A549 (cell line): ENCODE measurements at regions not wholly inside any gene's neighbourhood (a gene's known extent, or its start where the extent isn't known, plus 50 kb on each side); places are given as distances from the start of the nearest gene placed in this dataset.

Experiments
- ATAC-seq, 2 experiments: fragments of 200-7000 bp in 1 of 2; fragments of >200 bp in 1 of 2; cut with Nextera tagmentation in 1 of 2; cut with Tn5 transposase in 1 of 2; 3 replicates each; pipeline versions ENCODE4 v1.8.0 to v1.9.1; 2018 to 2020; ENCODE audit warnings: mild to moderate bottlenecking in 1 of 2, moderate library complexity in 1 of 2
- CTCF ChIA-PET: fragments of 300-600 bp; sonication (Branson Sonifier 250); formaldehyde crosslinking; extraction: SDS; loops from one replicate; lab custom pipeline; 2021; ENCODE audit warnings: antibody characterized with exemption, inconsistent platforms; lab: Yijun Ruan, JAX
- POLR2A ChIA-PET: fragments of 350-600 bp; formaldehyde crosslinking; extraction: SDS; loops from one replicate; lab custom pipeline; 2021; ENCODE audit warnings: antibody characterized with exemption, inconsistent platforms; lab: Yijun Ruan, JAX
- DNase-seq, 2 experiments: peaks; one replicate each; pipeline versions ENCODE4 v3.0.0 to v3.0.0-alpha.2; 2011 to 2016; ENCODE audit warnings: low read depth in 1 of 2, low spot score in 1 of 2
- FAIRE-seq: peaks from 2 replicates; lab custom pipeline; 2011; peaks lifted over from hg19 to GRCh38; lab: Jason Lieb, UNC
- H3K27ac ChIP-seq, 2 experiments: fragments of >200 bp; sonication (Bioruptor Twin); formaldehyde crosslinking; 3 replicates each; pipeline ENCODE4 v1.5.1; 2016 to 2017
- H3K4me1 ChIP-seq: fragments of >200 bp; sonication (Bioruptor Twin); formaldehyde crosslinking; 3 replicates; pipeline ENCODE4 v1.6.1; 2016
- H3K4me2 ChIP-seq: fragments of >200 bp; sonication (Bioruptor Twin); formaldehyde crosslinking; 3 replicates; pipeline ENCODE4 v1.6.1; 2016
- H3K4me3 ChIP-seq: fragments of >200 bp; sonication (Bioruptor Twin); formaldehyde crosslinking; 3 replicates; pipeline ENCODE4 v1.5.1; 2016
- H3K9me3 ChIP-seq: fragments of >200 bp; sonication (Bioruptor Twin); formaldehyde crosslinking; 3 replicates; pipeline ENCODE4 v1.6.1; 2016
- BHLHE40 ChIP-seq: IDR thresholded peaks from 2 replicates; pipeline ENCODE4 v1.6.1; 2012; ENCODE audit warnings: low read depth, low read length, inconsistent platforms
- EHF ChIP-seq: fragments of 250-450 bp; sonication (Bioruptor Pico); IDR thresholded peaks from 2 replicates; pipeline ENCODE4 v1.5.0; 2020; ENCODE audit warnings: mild to moderate bottlenecking
- ESRRA ChIP-seq: fragments of 150-350 bp; IDR thresholded peaks from 2 replicates; pipeline ENCODE4 v1.6.1; 2014; ENCODE audit warnings: mild to moderate bottlenecking, low read length, borderline replicate concordance
- FOSB ChIP-seq: fragments of 250-450 bp; sonication (Bioruptor Pico); IDR thresholded peaks from 2 replicates; pipeline ENCODE4 v1.5.0; 2020; ENCODE audit warnings: mild to moderate bottlenecking, moderate library complexity
- FOSL2 ChIP-seq, 2 experiments: fragments of 450-650 bp in 1 of 2; fragments of >200 bp in 1 of 2; sonication (Bioruptor Twin) in 1 of 2; formaldehyde crosslinking; IDR thresholded peaks; 2 replicates each; pipeline versions ENCODE4 v1.5.0 to v1.6.1; 2016 to 2020; ENCODE audit warnings: mild to moderate bottlenecking in 1 of 2, moderate library complexity in 1 of 2
- HOXA7 ChIP-seq: fragments of 250-450 bp; sonication (Bioruptor Pico); IDR thresholded peaks from 2 replicates; pipeline ENCODE4 v1.5.0; 2020; ENCODE audit warnings: mild to moderate bottlenecking, moderate library complexity
- HOXB13 ChIP-seq: fragments of 250-450 bp; sonication (Bioruptor Pico); IDR thresholded peaks from 2 replicates; pipeline ENCODE4 v1.5.0; 2020; ENCODE audit warnings: low read depth, mild to moderate bottlenecking, moderate library complexity
- KDM1A ChIP-seq: fragments of 200-600 bp; sonication (generic); IDR thresholded peaks from 2 replicates; pipeline ENCODE4 v1.6.1; 2016; ENCODE audit warnings: low read depth, mild to moderate bottlenecking
- KDM5A ChIP-seq: fragments of 200-600 bp; sonication (generic); IDR thresholded peaks from 2 replicates; pipeline ENCODE4 v1.6.1; 2016; ENCODE audit warnings: antibody characterized with exemption, mild to moderate bottlenecking
- MAZ ChIP-seq: fragments of 150-350 bp; IDR thresholded peaks from 2 replicates; pipeline ENCODE4 v1.6.1; 2014; ENCODE audit warnings: antibody characterized with exemption, low read depth, low read length, borderline replicate concordance
- NFE2L2 ChIP-seq: fragments of 150-350 bp; conservative IDR thresholded peaks from 2 replicates; pipeline ENCODE4 v1.6.1; 2014; ENCODE audit warnings: low read length
- NPAS2 ChIP-seq: fragments of 250-450 bp; sonication (Bioruptor Pico); IDR thresholded peaks from 2 replicates; pipeline ENCODE4 v1.8.0; 2022; ENCODE audit warnings: mild to moderate bottlenecking, moderate library complexity, borderline replicate concordance
- NR3C1 ChIP-seq: fragments of >200 bp; sonication (Bioruptor Twin); formaldehyde crosslinking; IDR thresholded peaks from 3 replicates; pipeline ENCODE4 v1.6.1; 2017
- PBX3 ChIP-seq: IDR thresholded peaks from 2 replicates; pipeline ENCODE4 v1.6.1; 2012
- POLR2AphosphoS2 ChIP-seq: conservative IDR thresholded peaks from 2 replicates; pipeline ENCODE4 v1.6.1; 2012; ENCODE audit warnings: low read length, improper control_type of control experiment, inconsistent platforms
- RFX5 ChIP-seq: fragments of 450-650 bp; IDR thresholded peaks from 2 replicates; pipeline ENCODE4 v1.7.1; 2014; ENCODE audit warnings: antibody characterized with exemption, mild to moderate bottlenecking, moderate library complexity
- RNF2 ChIP-seq: fragments of 200-600 bp; sonication (generic); IDR thresholded peaks from 2 replicates; pipeline ENCODE4 v1.6.1; 2016; ENCODE audit warnings: low read depth, mild to moderate bottlenecking, antibody characterized with exemption, moderate library complexity, borderline replicate concordance
- TFCP2L1 ChIP-seq: fragments of 250-450 bp; sonication (Bioruptor Pico); IDR thresholded peaks from 2 replicates; pipeline ENCODE4 v1.5.0; 2021; ENCODE audit warnings: mild to moderate bottlenecking
- TP53 ChIP-seq: fragments of 250-450 bp; sonication (Bioruptor Pico); IDR thresholded peaks from 2 replicates; pipeline ENCODE4 v1.5.0; 2021; ENCODE audit warnings: mild to moderate bottlenecking, moderate library complexity
- ZFP36 ChIP-seq: fragments of 450-650 bp; IDR thresholded peaks from 2 replicates; pipeline ENCODE4 v1.6.1; 2014; ENCODE audit warnings: borderline replicate concordance; ENCODE audit not compliant: partially characterized antibody
- ZSCAN20 ChIP-seq: fragments of 250-450 bp; sonication (Bioruptor Pico); IDR thresholded peaks from 2 replicates; pipeline ENCODE4 v1.8.0; 2022; ENCODE audit warnings: mild to moderate bottlenecking, moderate library complexity
- WGBS: methylation state at CpG from one replicate; pipeline ENCODE4 v1.1.6; 2017; ENCODE audit errors: missing lambda C conversion rate; 5-methylcytosine and 5-hydroxymethylcytosine counted together
- TF ChIP-seq, protein P1 (sequence below): IDR thresholded peaks from 2 replicates; pipeline ENCODE4 v1.6.1; 2012
- TF ChIP-seq, protein P2 (sequence below): fragments of >200 bp; sonication (Bioruptor Twin); formaldehyde crosslinking; IDR thresholded peaks from 2 replicates; pipeline ENCODE4 v1.6.1; 2016

DNA sequence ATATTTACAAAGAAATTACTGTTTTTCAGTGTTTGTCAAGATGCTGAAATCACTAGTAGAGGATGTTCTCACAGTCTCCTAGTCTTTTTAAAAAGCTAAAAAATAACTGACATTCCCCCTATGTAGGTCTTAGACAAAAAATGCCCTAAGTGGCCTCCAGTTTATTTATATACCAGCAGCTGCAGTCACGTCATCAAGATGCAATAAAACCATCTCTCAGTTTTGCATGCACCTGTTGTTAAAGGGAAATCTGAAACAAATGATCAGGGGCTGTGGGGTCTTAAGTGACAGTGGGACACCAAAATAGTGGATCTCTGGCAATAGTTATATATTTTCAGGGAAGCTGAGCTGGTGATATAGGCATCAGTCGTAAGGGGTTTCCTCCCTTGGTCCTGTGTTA lies 146.5 kb upstream of the ARPP21 start:
- H3K4me2 ChIP-seq: no peak overlapping the region
- no peaks in the 10 kb centered on the region for H3K4me1 ChIP-seq
- no peak for TF ChIP-seq RNF2
- TF ChIP-seq NFE2L2: no peak
- TF ChIP-seq KDM5A: no peak
- no peak for TF ChIP-seq POLR2AphosphoS2
- no peak for TF ChIP-seq FOSB (CRISPR knock-in tag)
- TF ChIP-seq ZSCAN20 (CRISPR knock-in tag): no peak
- TF ChIP-seq ESRRA: no peak
- TF ChIP-seq, protein P1, sequence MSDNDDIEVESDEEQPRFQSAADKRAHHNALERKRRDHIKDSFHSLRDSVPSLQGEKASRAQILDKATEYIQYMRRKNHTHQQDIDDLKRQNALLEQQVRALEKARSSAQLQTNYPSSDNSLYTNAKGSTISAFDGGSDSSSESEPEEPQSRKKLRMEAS: no peak
- TF ChIP-seq, all 56 proteins: peak for 0
- DNase-seq: no peak
- H3K4me3 ChIP-seq: no peak overlapping the region
- POLR2A ChIA-PET: no interaction called here
- CTCF ChIA-PET: interaction anchor here (0.5 kb wide), 1 partner anchor 8 kb away, joined by 3 read pairs; no protein-coding TSS in a partner anchor
- no peak for ATAC-seq
- H3K9me3 ChIP-seq: no peaks in the 10 kb centered on the region
- FAIRE-seq: no peak
- 29% methylated on average over 2 of the region's 2 CpGs for WGBS
- no peak overlapping the region for H3K27ac ChIP-seq

DNA sequence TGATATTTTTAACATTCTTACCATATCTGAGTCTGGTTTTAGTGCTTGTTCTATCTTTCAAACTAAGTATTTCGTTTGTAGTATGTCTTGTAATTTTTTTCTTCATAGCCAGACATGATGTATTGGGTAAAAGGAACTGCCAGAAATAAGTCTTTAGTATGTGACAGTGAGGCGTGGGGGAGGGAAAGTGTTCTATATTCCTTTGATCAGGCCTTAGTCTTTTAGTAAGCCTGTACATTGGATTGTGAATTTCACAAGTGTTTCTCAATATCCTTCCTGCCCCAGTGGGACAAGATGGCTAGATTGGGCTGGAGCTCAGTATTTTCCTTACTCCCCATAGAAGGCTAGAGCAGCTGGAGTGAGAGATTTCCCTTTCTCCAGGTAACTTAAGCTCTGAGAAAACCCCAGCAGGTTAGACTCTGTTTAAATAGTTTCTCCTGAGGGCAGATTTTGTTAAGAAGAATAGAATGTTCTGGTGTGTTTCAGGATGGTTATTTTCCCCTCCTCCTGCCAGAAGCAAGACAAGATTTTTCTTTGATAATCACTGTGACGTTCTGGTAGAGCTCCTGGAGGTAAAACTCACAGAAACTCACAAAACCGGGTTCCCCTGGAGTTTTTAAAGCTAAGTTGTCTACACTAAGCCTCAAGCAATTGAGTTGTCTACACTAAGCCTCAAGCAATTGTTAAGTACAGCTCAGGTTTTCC lies 140.7 kb upstream of the ARPP21 start:
- ATAC-seq: no peak
- Histone ChIP-seq H3K9me3 (no peaks in the 10 kb centered on the region), H3K4me1 (no peaks in the 10 kb centered on the region), H3K4me3 (no peak overlapping the region), H3K27ac (no peak overlapping the region), H3K4me2 (no peak overlapping the region)
- FAIRE-seq: no peak
- DNase-seq: no peak
- 3% methylated on average over 4 of the region's 4 CpGs for WGBS
- TF ChIP-seq HOXA7 (CRISPR knock-in tag) (no peak), MAZ (no peak), FOSL2 (IDR thresholded peaks at IDR 0.05) (no peak), FOSL2 (CRISPR knock-in tag; IDR thresholded peaks at IDR 0.05) (no peak), RFX5 (no peak), ZSCAN20 (CRISPR knock-in tag) (no peak), HOXB13 (CRISPR knock-in tag) (no peak), ESRRA (no peak), EHF (CRISPR knock-in tag) (no peak), POLR2AphosphoS2 (no peak), KDM5A (no peak)
- TF ChIP-seq, protein P2, sequence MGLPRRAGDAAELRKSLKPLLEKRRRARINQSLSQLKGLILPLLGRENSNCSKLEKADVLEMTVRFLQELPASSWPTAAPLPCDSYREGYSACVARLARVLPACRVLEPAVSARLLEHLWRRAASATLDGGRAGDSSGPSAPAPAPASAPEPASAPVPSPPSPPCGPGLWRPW: no peak
- ChIA-PET CTCF (no interaction called here), POLR2A (no interaction called here)

DNA sequence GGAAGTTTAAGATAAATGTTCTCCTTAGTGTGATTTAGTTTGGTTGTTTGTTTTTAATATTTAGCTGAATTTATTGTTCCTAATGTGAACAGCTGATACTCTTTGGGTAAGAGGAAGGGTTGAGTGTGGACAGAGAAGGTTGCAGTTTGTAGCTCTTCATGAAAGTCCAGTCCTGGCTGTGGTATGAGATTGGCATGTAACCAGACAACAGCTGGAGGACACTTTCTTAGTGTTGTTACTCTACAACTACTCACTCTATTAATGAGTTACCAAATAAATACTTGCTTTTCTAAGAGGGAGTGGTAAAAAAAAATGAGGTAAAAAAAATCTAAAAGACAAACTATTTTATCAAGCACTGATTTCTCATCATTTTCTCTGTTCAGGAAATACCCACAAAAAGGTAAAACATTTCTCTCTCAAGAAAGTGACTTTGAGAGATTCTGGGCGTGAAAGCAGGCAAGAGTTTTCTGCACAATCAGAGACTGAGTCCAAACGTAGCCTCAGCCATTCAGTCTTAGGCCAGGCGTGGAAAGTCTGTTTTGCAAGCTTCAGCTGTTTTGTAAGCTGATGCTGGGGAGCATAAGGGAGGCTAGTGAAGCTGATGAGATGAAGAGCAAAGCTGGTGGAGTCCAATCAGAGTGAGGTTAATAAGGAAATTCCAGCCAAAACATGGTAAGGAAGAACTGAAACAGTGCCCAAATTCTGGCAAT lies 138.5 kb upstream of the ARPP21 start:
- TF ChIP-seq NPAS2 (CRISPR knock-in tag) (no peak), NR3C1 (no peak), KDM1A (no peak), KDM5A (no peak), ZFP36 (no peak), TFCP2L1 (CRISPR knock-in tag) (no peak), PBX3 (no peak), BHLHE40 (no peak), TP53 (CRISPR knock-in tag) (no peak), HOXB13 (CRISPR knock-in tag) (no peak)
- TF ChIP-seq, all 56 proteins: peak for 0
- FAIRE-seq: no peak
- DNase-seq: no peak
- Histone ChIP-seq H3K9me3 (no peaks in the 10 kb centered on the region), H3K4me1 (no peaks in the 10 kb centered on the region), H3K27ac (no peak overlapping the region), H3K4me2 (no peak overlapping the region), H3K4me3 (no peak overlapping the region)
- CTCF ChIA-PET: no interaction called here
- 27% methylated on average over 3 of the region's 3 CpGs for WGBS
- POLR2A ChIA-PET: no interaction called here
- no peak for ATAC-seq
